ENCODE measurements at regions not wholly inside any gene's neighbourhood (a gene's known extent, or its start where the extent isn't known, plus 50 kb on each side); places are given as distances from the start of the nearest gene placed in this dataset.

GRCh38 chr10:124315591-124316270 lies 103.0 kb downstream of the OAT start:
- TF ChIP-seq, protein P1, sequence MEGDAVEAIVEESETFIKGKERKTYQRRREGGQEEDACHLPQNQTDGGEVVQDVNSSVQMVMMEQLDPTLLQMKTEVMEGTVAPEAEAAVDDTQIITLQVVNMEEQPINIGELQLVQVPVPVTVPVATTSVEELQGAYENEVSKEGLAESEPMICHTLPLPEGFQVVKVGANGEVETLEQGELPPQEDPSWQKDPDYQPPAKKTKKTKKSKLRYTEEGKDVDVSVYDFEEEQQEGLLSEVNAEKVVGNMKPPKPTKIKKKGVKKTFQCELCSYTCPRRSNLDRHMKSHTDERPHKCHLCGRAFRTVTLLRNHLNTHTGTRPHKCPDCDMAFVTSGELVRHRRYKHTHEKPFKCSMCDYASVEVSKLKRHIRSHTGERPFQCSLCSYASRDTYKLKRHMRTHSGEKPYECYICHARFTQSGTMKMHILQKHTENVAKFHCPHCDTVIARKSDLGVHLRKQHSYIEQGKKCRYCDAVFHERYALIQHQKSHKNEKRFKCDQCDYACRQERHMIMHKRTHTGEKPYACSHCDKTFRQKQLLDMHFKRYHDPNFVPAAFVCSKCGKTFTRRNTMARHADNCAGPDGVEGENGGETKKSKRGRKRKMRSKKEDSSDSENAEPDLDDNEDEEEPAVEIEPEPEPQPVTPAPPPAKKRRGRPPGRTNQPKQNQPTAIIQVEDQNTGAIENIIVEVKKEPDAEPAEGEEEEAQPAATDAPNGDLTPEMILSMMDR (IDR thresholded peaks at IDR 0.05; ENCODE audit: extremely low read depth, insufficient read depth, missing control alignments) = no peak
- in situ Hi-C loops (cut with MboI; ENCODE audit: low pct_unique_long_range_greater_than_20kb, low sequenced_read_pairs, unreplicated experiment) = no loop called here
- DNase-seq (ENCODE audit: low spot score) = no peak

- TF ChIP-seq, protein P1 (IDR thresholded peaks at IDR 0.05; ENCODE audit: extremely low read depth, insufficient read depth, missing control alignments) = no peak
- in situ Hi-C loops (cut with MboI; ENCODE audit: low pct_unique_long_range_greater_than_20kb, low sequenced_read_pairs, unreplicated experiment) = no loop called here
- no peak for DNase-seq (ENCODE audit: low spot score)
Observed at GRCh38 chr10:124313374-124313773, 105.3 kb downstream of the OAT start.

- no peak for DNase-seq (ENCODE audit: low spot score)
- TF ChIP-seq, protein P1 (IDR thresholded peaks at IDR 0.05; ENCODE audit: extremely low read depth, insufficient read depth, missing control alignments) = no peak
- in situ Hi-C loops (cut with MboI; ENCODE audit: low pct_unique_long_range_greater_than_20kb, low sequenced_read_pairs, unreplicated experiment) = no loop called here
Observed at GRCh38 chr10:124308811-124309210, 109.9 kb downstream of the OAT start.

DNA sequence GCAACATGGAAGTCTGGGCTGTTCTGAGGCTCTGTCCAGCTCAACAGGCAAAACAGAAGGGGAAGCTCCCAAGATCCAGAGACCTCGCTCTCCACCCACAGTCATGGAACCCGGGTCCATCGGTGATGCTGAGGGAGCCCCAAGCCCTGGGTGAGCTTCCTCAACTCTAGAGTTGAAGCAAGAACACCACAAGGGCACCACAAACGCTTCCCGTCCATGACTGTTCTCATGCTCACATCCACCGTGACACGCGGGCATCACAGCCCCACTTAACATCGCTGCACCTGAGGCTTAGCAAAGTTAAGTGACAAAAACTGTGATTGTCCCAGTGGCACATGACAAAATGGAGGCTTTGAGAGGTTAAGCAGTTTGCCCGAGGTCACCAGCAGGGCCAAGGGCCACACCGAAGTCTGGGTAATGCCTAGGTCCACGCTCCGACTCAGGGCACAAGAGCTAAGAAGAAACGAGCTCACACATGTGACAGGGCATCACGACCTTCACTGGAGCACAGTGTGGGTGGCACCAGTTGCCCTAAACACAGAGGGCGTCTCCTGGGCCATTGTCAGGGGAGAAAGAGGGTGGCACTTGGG lies 110.6 kb downstream of the OAT start:
- DNase-seq (ENCODE audit: low spot score) = no peak
- in situ Hi-C loops (cut with MboI; ENCODE audit: low pct_unique_long_range_greater_than_20kb, low sequenced_read_pairs, unreplicated experiment) = no loop called here
- TF ChIP-seq, protein P1 (IDR thresholded peaks at IDR 0.05; ENCODE audit: extremely low read depth, insufficient read depth, missing control alignments) = no peak

DNA sequence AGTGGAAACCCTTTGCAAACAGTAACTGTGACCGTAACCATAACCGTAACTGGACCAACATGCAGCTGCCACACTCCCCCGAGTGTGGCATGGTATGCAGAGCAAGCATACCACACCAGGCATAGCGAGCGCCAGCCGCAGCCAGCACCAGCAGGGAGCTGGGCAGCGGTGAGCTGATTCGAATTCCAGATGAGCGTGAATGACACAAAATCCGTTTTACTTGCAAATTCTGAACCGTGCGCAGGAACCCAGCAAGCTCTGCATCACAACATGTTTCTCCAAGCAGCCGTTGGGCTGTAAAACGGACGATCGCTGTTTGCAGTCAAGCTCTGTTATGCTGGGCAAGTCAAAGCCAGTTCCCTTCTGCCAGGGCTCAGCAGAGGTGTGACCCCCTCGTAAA lies 111.1 kb downstream of the OAT start:
- TF ChIP-seq, protein P1 (IDR thresholded peaks at IDR 0.05; ENCODE audit: extremely low read depth, insufficient read depth, missing control alignments) = no peak
- DNase-seq (ENCODE audit: low spot score) = no peak
- in situ Hi-C loops (cut with MboI; ENCODE audit: low pct_unique_long_range_greater_than_20kb, low sequenced_read_pairs, unreplicated experiment) = no loop called here

DNA sequence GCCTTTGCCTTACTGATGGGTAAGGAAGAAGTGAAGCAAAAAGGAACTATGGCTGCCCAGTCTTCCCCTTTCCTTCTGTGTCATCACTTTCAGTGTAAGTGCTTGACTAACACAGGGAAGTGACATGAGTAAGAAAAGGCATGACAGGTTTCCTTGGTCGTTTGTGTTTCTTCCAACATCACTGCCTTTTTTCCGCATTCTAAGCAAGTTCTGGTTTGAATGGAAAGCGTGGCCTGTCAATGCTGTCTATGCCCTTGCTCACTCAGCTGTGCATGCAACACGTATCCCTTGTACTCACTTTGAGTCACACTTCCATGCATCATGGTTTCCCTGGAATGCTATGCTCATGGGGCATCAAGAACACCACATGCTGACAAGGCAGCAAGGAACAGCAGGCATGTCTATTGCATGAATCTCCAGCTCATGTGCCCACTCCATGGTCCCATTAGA lies 111.8 kb downstream of the OAT start:
- DNase-seq (ENCODE audit: low spot score) = no peak
- TF ChIP-seq, protein P1 (IDR thresholded peaks at IDR 0.05; ENCODE audit: extremely low read depth, insufficient read depth, missing control alignments) = no peak
- in situ Hi-C loops (cut with MboI; ENCODE audit: low pct_unique_long_range_greater_than_20kb, low sequenced_read_pairs, unreplicated experiment) = no loop called here
